ENCODE measurements at regions not wholly inside any gene's neighbourhood (a gene's known extent, or its start where the extent isn't known, plus 50 kb on each side); places are given as distances from the start of the nearest gene placed in this dataset.

- ChIA-PET CTCF (interaction anchor here (0.5 to 2.2 kb wide), 5 partner anchors 8 to 1067 kb away, joined by 3 to 6 read pairs (median 3); no protein-coding TSS in a partner anchor), POLR2A (no interaction called here)
- Mint-ChIP-seq H3K27ac (ENCODE audit: low read depth, unreplicated experiment) (no peak overlapping the region), H3K36me3 (ENCODE audit: insufficient read depth, unreplicated experiment) (peaks cover 11% of the 10 kb centered on the region), H3K9me3 (ENCODE audit: unreplicated experiment) (no peaks in the 10 kb centered on the region), H3K4me3 (ENCODE audit: unreplicated experiment) (no peak overlapping the region), H3K27me3 (ENCODE audit: insufficient read depth, unreplicated experiment) (peaks cover 13% of the 10 kb centered on the region), H3K4me1 (ENCODE audit: insufficient read depth, unreplicated experiment) (peaks cover 6% of the 10 kb centered on the region)
- no peak for DNase-seq (ENCODE audit: unreplicated experiment)
- no peak for TF ChIP-seq CTCF (IDR thresholded peaks at IDR 0.05; ENCODE audit: unreplicated experiment)
- no TSS peak for BruUV-seq (replicated peaks)
- intact Hi-C loops (cut with micrococcal nuclease), result loop anchor here (10.0 kb wide), 1 partner anchor 130 kb away; the partner anchor contains the start of gene CDH4
Observed at GRCh38 chr20:61125076-61125475, 127.0 kb upstream of the CDH4 start.

- no peak overlapping the region for H3K27ac Mint-ChIP-seq (ENCODE audit: low read depth, unreplicated experiment)
- BruUV-seq (replicated peaks), result no TSS peak
- CTCF ChIA-PET, result interaction anchor here (0.8 to 2.2 kb wide), 5 partner anchors 9 to 915 kb away, joined by 3 to 6 read pairs (median 5); no protein-coding TSS in a partner anchor
Observed at GRCh38 chr20:61125546-61126180, 126.4 kb upstream of the CDH4 start.

GRCh38 chr20:61126369-61127195 lies 125.5 kb upstream of the CDH4 start:
- Mint-ChIP-seq H3K9me3 (ENCODE audit: unreplicated experiment) (no peaks in the 10 kb centered on the region), H3K27me3 (ENCODE audit: insufficient read depth, unreplicated experiment) (peaks cover 19% of the 10 kb centered on the region), H3K36me3 (ENCODE audit: insufficient read depth, unreplicated experiment) (peaks cover 16% of the 10 kb centered on the region), H3K27ac (ENCODE audit: low read depth, unreplicated experiment) (no peak overlapping the region), H3K4me1 (ENCODE audit: insufficient read depth, unreplicated experiment) (no peaks in the 10 kb centered on the region), H3K4me3 (ENCODE audit: unreplicated experiment) (no peak overlapping the region)
- intact Hi-C loops (cut with micrococcal nuclease), result loop anchor here (1.0 to 10.0 kb wide), 2 partner anchors 60 to 128 kb away; partner anchors contain the start of gene CDH4
- POLR2A ChIA-PET, result no interaction called here
- DNase-seq (ENCODE audit: unreplicated experiment), result no peak
- TF ChIP-seq CTCF (IDR thresholded peaks at IDR 0.05; ENCODE audit: unreplicated experiment), result no peak
- BruUV-seq (replicated peaks), result no TSS peak
- CTCF ChIA-PET, result interaction anchor here (0.6 to 2.2 kb wide), 6 partner anchors 9 to 304 kb away, joined by 3 to 5 read pairs (median 4); no protein-coding TSS in a partner anchor

More at GRCh38 chr20:61125546-61126180, 126.4 kb upstream of the CDH4 start:
- H3K4me1 Mint-ChIP-seq (ENCODE audit: insufficient read depth, unreplicated experiment), result peaks cover under 1% of the 10 kb centered on the region
- no peaks in the 10 kb centered on the region for H3K9me3 Mint-ChIP-seq (ENCODE audit: unreplicated experiment)
- POLR2A ChIA-PET, result no interaction called here
- intact Hi-C loops (cut with micrococcal nuclease), result loop anchor here (10.0 kb wide), 1 partner anchor 129 kb away; the partner anchor contains the start of gene CDH4
- peaks cover 16% of the 10 kb centered on the region for H3K36me3 Mint-ChIP-seq (ENCODE audit: insufficient read depth, unreplicated experiment)
- H3K27me3 Mint-ChIP-seq (ENCODE audit: insufficient read depth, unreplicated experiment), result peaks cover 13% of the 10 kb centered on the region
- no peak overlapping the region for H3K4me3 Mint-ChIP-seq (ENCODE audit: unreplicated experiment)
- TF ChIP-seq CTCF (IDR thresholded peaks at IDR 0.05; ENCODE audit: unreplicated experiment), result no peak
- no peak for DNase-seq (ENCODE audit: unreplicated experiment)
